ENCODE measurements at regions not wholly inside any gene's neighbourhood (a gene's known extent, or its start where the extent isn't known, plus 50 kb on each side); places are given as distances from the start of the nearest gene placed in this dataset.
A peak's percentile ranks its signal among the peaks of the same experiment; 100 is the strongest.

- peak; percentile 70 for DNase-seq (ENCODE audit: low read depth)
Observed at GRCh38 chr12:107317751-107318555, 224.6 kb upstream of the CRY1 start.

GRCh38 chr12:107318556-107318805 lies 225.1 kb upstream of the CRY1 start:
- H3K4me3 ChIP-seq (ENCODE audit: low read depth, low read length) = peak overlapping the region; percentile 68
- DNase-seq (ENCODE audit: low read depth) = no peak

More at GRCh38 chr12:107317751-107318555, 224.6 kb upstream of the CRY1 start:
- H3K4me3 ChIP-seq (ENCODE audit: low read depth, low read length) = peak overlapping the region; percentile 68

- no peak for DNase-seq (ENCODE audit: low read depth)
Observed at GRCh38 chr12:107318806-107319532, 225.6 kb upstream of the CRY1 start.

GRCh38 chr12:107319533-107320032 lies 226.2 kb upstream of the CRY1 start:
- DNase-seq (ENCODE audit: low read depth) = no peak

More at GRCh38 chr12:107318806-107319532, 225.6 kb upstream of the CRY1 start:
- peak overlapping the region; percentile 68 for H3K4me3 ChIP-seq (ENCODE audit: low read depth, low read length)

GRCh38 chr12:107320033-107320928 lies 226.9 kb upstream of the CRY1 start:
- DNase-seq (ENCODE audit: low read depth) = peak; percentile 38
- peak overlapping the region; percentile 68 for H3K4me3 ChIP-seq (ENCODE audit: low read depth, low read length)

More at GRCh38 chr12:107319533-107320032, 226.2 kb upstream of the CRY1 start:
- peak overlapping the region; percentile 68 for H3K4me3 ChIP-seq (ENCODE audit: low read depth, low read length)

- DNase-seq (ENCODE audit: low read depth) = no peak
- H3K4me3 ChIP-seq (ENCODE audit: low read depth, low read length) = peak overlapping the region; percentile 68
Observed at GRCh38 chr12:107320929-107321631, 227.7 kb upstream of the CRY1 start.

- DNase-seq (ENCODE audit: low read depth) = no peak
Observed at GRCh38 chr12:107322063-107322462, 228.7 kb upstream of the CRY1 start.

GRCh38 chr12:107325075-107325608 lies 231.8 kb upstream of the CRY1 start:
- no peak for DNase-seq (ENCODE audit: low read depth)
- no peak overlapping the region for H3K4me3 ChIP-seq (ENCODE audit: low read depth, low read length)

More at GRCh38 chr12:107322063-107322462, 228.7 kb upstream of the CRY1 start:
- H3K4me3 ChIP-seq (ENCODE audit: low read depth, low read length) = no peak overlapping the region

GRCh38 chr12:107326237-107326636 lies 232.9 kb upstream of the CRY1 start:
- no peak for DNase-seq (ENCODE audit: low read depth)
- no peak overlapping the region for H3K4me3 ChIP-seq (ENCODE audit: low read depth, low read length)

- H3K4me3 ChIP-seq (ENCODE audit: low read depth, low read length) = no peak overlapping the region
- DNase-seq (ENCODE audit: low read depth) = no peak
Observed at GRCh38 chr12:107327651-107328182, 234.4 kb upstream of the CRY1 start.

- H3K4me3 ChIP-seq (ENCODE audit: low read depth, low read length) = no peak overlapping the region
- peak; percentile 30 for DNase-seq (ENCODE audit: low read depth)
Observed at GRCh38 chr12:107328442-107329133, 235.2 kb upstream of the CRY1 start.

GRCh38 chr12:107329569-107330324 lies 236.4 kb upstream of the CRY1 start:
- no peak overlapping the region for H3K4me3 ChIP-seq (ENCODE audit: low read depth, low read length)
- DNase-seq (ENCODE audit: low read depth) = no peak

GRCh38 chr12:107330831-107331431 lies 237.6 kb upstream of the CRY1 start:
- DNase-seq (ENCODE audit: low read depth) = no peak

GRCh38 chr12:107331471-107331870 lies 238.1 kb upstream of the CRY1 start:
- no peak overlapping the region for H3K4me3 ChIP-seq (ENCODE audit: low read depth, low read length)
- no peak for DNase-seq (ENCODE audit: low read depth)

More at GRCh38 chr12:107330831-107331431, 237.6 kb upstream of the CRY1 start:
- no peak overlapping the region for H3K4me3 ChIP-seq (ENCODE audit: low read depth, low read length)

GRCh38 chr12:107331912-107332311 lies 238.6 kb upstream of the CRY1 start:
- H3K4me3 ChIP-seq (ENCODE audit: low read depth, low read length) = no peak overlapping the region
- DNase-seq (ENCODE audit: low read depth) = no peak

GRCh38 chr12:107332743-107333142 lies 239.4 kb upstream of the CRY1 start:
- no peak for DNase-seq (ENCODE audit: low read depth)
- H3K4me3 ChIP-seq (ENCODE audit: low read depth, low read length) = no peak overlapping the region
